Prostate gland (tissue), 2 donors: ENCODE measurements at regions not wholly inside any gene's neighbourhood (a gene's known extent, or its start where the extent isn't known, plus 50 kb on each side); places are given as distances from the start of the nearest gene placed in this dataset.

Experiments
- POLR2A ChIP-seq: fragments of 450-650 bp; IDR thresholded peaks from one replicate; pipeline ENCODE4 v1.6.1; 2016; ENCODE audit warnings: antibody characterized with exemption, mild to moderate bottlenecking
- POLR2AphosphoS5 ChIP-seq: sonication (generic); formaldehyde crosslinking; IDR thresholded peaks from one replicate; pipeline ENCODE4 v1.6.1; 2017; ENCODE audit warnings: antibody characterized with exemption
- TF ChIP-seq, protein P1 (sequence below), 4 experiments: fragments of 200-600 bp in 2 of 4; fragments of 450-650 bp in 2 of 4; sonication (generic) in 2 of 4; IDR thresholded peaks; 1 replicate in 3 of 4; 2 replicates in 1 of 4; pipeline ENCODE4 v1.5.1; 2016 to 2019; ENCODE audit warnings: antibody characterized with exemption in 4 of 4, mild to moderate bottlenecking in 2 of 4, moderate library complexity in 2 of 4

DNA sequence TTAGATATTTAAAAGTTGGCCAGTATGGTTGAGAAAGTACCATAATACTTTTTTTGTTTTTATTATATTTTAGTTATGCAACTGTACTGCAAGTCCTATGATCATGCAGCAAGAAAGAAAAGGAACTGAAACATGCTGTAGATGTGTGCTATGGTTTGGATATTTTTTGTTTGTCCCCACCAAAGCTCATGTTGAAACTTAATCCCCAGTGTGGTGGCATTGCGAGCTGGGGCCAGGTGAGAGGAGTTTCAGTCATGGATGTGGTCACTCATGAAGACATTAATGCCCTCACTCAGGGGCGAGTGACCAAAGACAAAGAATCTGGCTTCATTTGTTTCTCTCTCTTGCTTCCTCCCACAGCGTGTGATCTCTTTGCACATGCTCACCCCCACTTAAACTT, 393.9 kb downstream of the PAX1 start:
- TF ChIP-seq, protein P1, sequence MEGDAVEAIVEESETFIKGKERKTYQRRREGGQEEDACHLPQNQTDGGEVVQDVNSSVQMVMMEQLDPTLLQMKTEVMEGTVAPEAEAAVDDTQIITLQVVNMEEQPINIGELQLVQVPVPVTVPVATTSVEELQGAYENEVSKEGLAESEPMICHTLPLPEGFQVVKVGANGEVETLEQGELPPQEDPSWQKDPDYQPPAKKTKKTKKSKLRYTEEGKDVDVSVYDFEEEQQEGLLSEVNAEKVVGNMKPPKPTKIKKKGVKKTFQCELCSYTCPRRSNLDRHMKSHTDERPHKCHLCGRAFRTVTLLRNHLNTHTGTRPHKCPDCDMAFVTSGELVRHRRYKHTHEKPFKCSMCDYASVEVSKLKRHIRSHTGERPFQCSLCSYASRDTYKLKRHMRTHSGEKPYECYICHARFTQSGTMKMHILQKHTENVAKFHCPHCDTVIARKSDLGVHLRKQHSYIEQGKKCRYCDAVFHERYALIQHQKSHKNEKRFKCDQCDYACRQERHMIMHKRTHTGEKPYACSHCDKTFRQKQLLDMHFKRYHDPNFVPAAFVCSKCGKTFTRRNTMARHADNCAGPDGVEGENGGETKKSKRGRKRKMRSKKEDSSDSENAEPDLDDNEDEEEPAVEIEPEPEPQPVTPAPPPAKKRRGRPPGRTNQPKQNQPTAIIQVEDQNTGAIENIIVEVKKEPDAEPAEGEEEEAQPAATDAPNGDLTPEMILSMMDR (IDR thresholded peaks at IDR 0.05) = no peak
- TF ChIP-seq POLR2A (no peak), POLR2AphosphoS5 (no peak)
